Activated CD4-positive, alpha-beta memory T cell treated with anti-CD3 and anti-CD28 coated beads for 36 hours (primary cell): ENCODE measurements at regions not wholly inside any gene's neighbourhood (a gene's known extent, or its start where the extent isn't known, plus 50 kb on each side); places are given as distances from the start of the nearest gene placed in this dataset.

Source experiments
- CTCF ChIA-PET: fragments of 350-600 bp; sonication (Branson Sonifier 250); formaldehyde crosslinking; loops from one replicate; lab custom pipeline; 2021; ENCODE audit warnings: antibody characterized with exemption, inconsistent platforms; lab: Charles Lee
- POLR2A ChIA-PET: fragments of 350-600 bp; sonication (Branson Sonifier 250); formaldehyde crosslinking; loops from one replicate; lab custom pipeline; 2021; ENCODE audit warnings: antibody characterized with exemption; lab: Charles Lee
- DNase-seq: peaks from one replicate; pipeline ENCODE4 v3.0.0-alpha.2; 2020
- H3K27ac Mint-ChIP-seq: one replicate; pipeline ENCODE4 v1.8.0; 2021; ENCODE audit warnings: mixed read lengths
- H3K27me3 Mint-ChIP-seq: one replicate; pipeline ENCODE4 v1.8.0; 2021; ENCODE audit warnings: mixed read lengths
- H3K36me3 Mint-ChIP-seq: one replicate; pipeline ENCODE4 v1.8.0; 2021; ENCODE audit warnings: mixed read lengths
- H3K4me1 Mint-ChIP-seq: one replicate; pipeline ENCODE4 v1.8.0; 2021; ENCODE audit warnings: low read depth, mixed read lengths
- H3K4me3 Mint-ChIP-seq: one replicate; pipeline ENCODE4 v1.8.0; 2021; ENCODE audit warnings: mild to moderate bottlenecking, mixed read lengths
- H3K9me3 Mint-ChIP-seq: one replicate; pipeline ENCODE4 v1.8.0; 2021; ENCODE audit warnings: mixed read lengths
- intact Hi-C: fragments of 100-400 bp; cut with micrococcal nuclease; formaldehyde crosslinking; loops from one replicate; pipeline ENCODE4 v1.15.1; 2023

DNA sequence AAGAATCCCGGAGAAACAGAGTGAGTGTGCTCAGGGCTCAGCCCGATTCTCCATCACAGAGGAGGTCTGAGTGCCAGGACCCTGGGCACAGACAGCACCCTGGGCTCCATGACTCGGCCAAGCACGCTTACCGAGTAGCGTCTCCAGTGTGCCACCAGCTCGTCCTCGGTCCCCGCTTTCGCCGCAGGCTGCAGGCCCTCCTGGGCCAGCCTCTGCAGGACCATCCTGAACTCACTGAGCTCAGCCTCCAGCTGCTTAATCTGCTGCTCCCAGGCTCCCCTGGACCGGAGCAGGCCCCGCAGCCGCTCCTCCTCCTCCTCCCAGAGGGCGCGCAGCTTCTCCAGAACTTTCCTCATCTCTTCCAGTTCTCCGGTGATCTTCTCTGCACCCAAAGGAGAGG is 61.2 kb downstream of the SYNE3 start:
- H3K27ac Mint-ChIP-seq = no peak overlapping the region
- no peaks in the 10 kb centered on the region for H3K27me3 Mint-ChIP-seq
- POLR2A ChIA-PET = interaction anchor here (1.0 kb wide), 1 partner anchor 9 kb away, joined by 3 read pairs; no protein-coding TSS in a partner anchor
- peaks cover 2% of the 10 kb centered on the region for H3K4me1 Mint-ChIP-seq
- intact Hi-C loops = no loop called here
- CTCF ChIA-PET = no interaction called here
- H3K4me3 Mint-ChIP-seq = no peak overlapping the region
- no peaks in the 10 kb centered on the region for H3K9me3 Mint-ChIP-seq
- H3K36me3 Mint-ChIP-seq = peaks cover 13% of the 10 kb centered on the region
- no peak for DNase-seq

DNA sequence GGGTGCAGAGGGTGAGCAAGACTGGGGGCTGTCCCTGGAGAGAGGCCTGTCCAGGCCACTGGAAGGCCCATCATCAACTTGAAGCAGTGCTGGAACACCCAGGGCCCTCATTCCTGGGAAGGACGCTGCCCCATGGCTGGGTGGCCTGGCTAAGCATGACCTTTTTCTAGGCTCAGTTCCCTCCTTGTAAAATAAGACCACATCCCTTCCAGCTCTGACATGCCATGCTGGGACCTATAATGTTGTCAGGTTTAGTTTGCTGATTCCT is 62.8 kb downstream of the SYNE3 start:
- intact Hi-C loops = no loop called here
- CTCF ChIA-PET = interaction anchor here (1.6 to 2.1 kb wide), 3 partner anchors 8 to 83 kb away, joined by 4 to 10 read pairs (median 4); no protein-coding TSS in a partner anchor
- H3K27me3 Mint-ChIP-seq = no peaks in the 10 kb centered on the region
- no peaks in the 10 kb centered on the region for H3K4me1 Mint-ChIP-seq
- H3K4me3 Mint-ChIP-seq = no peak overlapping the region
- H3K27ac Mint-ChIP-seq = no peak overlapping the region
- no peak for DNase-seq
- peaks cover 18% of the 10 kb centered on the region for H3K36me3 Mint-ChIP-seq
- no peaks in the 10 kb centered on the region for H3K9me3 Mint-ChIP-seq
- POLR2A ChIA-PET = no interaction called here

DNA sequence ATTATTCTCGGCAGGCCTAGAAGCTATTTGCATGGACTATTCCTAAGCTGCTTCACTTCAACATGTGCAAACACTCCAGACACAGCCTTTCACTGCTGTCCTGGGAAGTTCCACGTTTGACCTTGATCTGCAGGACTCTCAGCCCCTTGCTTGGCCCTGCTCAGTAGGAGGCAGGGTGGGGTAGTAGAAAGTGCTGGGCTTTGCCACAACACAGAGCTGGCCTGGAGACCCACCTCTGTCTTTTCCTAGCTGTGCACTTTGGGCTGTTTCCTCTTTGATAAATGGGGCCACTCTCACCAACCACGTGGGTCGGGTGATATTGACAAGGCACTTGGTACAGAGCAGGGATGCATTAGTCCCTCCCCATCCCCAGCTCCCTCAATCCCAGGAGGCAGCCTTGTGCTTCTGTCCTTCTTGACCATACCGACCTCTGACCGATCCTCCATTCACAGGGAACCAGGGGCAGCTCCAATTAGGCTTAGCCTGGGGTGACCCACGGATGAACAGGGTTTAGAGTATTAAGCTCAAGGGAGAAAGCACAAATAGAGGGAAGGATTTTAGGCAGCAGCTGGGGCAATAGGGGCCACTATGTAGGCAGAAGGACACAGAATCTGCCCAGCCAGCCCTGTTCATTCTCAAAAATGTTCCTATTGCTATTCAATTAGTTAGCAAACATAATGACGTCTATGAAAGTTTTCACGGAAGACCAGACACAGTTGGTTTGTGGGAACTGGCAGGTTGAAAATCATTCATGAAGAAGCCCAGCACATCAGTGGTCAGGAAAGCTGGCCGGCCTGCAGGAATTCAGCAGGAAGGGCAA is 63.3 kb downstream of the SYNE3 start:
- ChIA-PET CTCF (interaction anchor here (0.7 to 4.0 kb wide), 13 partner anchors 8 to 84 kb away, joined by 3 to 15 read pairs (median 4); partner anchors contain the start of gene GLRX5), POLR2A (no interaction called here)
- Mint-ChIP-seq H3K4me1 (no peaks in the 10 kb centered on the region), H3K4me3 (no peak overlapping the region), H3K27me3 (no peaks in the 10 kb centered on the region), H3K36me3 (peaks cover 18% of the 10 kb centered on the region), H3K27ac (no peak overlapping the region), H3K9me3 (no peaks in the 10 kb centered on the region)
- intact Hi-C loops = no loop called here
- no peak for DNase-seq

DNA sequence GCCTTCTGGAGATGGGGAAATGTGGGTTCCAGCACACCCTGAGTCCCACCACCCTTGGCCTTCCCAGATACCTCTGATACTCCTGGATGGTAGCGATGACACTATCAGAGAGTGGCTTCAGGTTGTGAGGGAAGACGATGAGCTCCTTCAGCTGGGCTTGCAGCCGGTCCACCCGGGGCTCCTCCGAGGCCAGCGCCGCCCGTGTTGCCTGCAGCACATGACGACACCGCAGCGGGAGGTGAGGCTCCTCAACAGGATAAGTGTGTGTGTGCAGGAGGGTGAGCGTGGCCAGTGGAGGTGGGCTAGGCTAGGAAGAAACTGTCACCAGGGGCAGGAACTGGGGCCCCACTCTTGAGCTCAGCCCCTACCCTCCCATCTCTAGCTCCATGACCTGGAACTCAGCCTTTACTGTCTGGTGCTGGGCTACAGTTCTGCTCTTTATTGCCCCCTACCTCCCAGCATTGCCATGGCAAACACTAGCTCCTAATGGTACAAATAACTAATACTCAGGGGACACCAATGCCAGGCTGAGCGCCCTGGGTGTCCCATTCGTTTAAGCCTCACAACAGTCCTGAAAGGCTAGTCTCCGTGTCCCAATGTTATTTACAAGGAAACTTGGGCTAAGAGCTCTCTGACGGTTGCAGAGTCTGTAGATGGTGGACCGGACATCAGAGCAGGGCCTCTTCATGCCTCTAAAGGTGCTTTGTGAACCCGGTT is 64.1 kb downstream of the SYNE3 start:
- ChIA-PET POLR2A (no interaction called here), CTCF (interaction anchor here (0.7 to 4.0 kb wide), 13 partner anchors 8 to 85 kb away, joined by 3 to 15 read pairs (median 4); partner anchors contain the start of gene GLRX5)
- Mint-ChIP-seq H3K4me1 (no peaks in the 10 kb centered on the region), H3K4me3 (no peak overlapping the region), H3K9me3 (no peaks in the 10 kb centered on the region), H3K27ac (no peak overlapping the region), H3K36me3 (peaks cover 24% of the 10 kb centered on the region), H3K27me3 (no peaks in the 10 kb centered on the region)
- intact Hi-C loops = no loop called here
- DNase-seq = no peak

DNA sequence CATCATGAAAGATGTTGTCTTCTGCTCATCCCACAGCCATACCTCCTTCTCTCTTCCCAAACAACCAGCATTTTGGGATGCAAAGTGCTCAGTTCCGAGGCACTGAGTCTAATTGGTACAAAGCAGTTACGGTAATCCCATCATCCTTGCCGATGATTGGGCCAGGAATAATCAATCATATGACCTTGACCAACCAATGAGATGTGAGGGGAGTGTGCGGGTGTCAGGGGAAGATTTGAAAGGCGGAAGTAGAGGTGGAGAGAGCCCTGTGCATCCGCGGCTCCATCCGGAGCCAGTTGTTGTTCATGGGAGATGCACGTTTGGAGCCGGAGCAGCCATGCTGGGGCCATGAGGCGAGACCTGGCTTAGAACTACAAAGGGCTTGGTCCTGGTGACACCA is 67.3 kb downstream of the SYNE3 start:
- H3K9me3 Mint-ChIP-seq = no peaks in the 10 kb centered on the region
- CTCF ChIA-PET = interaction anchor here (10.2 kb wide), 1 partner anchor 77 kb away, joined by 202 read pairs; no protein-coding TSS in a partner anchor
- intact Hi-C loops = loop anchor here (10.0 kb wide), 1 partner anchor 236 kb away; the partner anchor contains the start of gene TCL1B

DNA sequence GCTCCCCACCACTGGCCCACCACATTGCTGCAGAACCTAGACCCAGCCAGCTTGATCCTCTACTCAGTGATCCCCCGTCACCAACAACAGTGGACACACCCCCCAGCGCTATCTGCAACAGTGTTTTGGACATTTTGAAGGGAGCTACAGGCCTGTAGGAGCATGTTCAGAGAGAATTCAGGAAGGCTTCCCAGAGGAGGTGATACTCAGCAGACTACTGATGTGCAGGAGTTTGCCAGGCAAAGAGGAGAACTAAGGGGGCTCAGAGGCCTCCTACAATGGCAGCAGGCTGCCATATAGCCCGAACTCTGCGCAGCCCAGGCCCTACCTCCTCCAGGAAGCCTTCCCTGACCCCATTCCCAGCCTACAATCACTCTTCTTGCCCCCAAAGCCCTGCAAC is 70.0 kb downstream of the SYNE3 start:
- no peak for DNase-seq
- ChIA-PET POLR2A (interaction anchor here (2.6 kb wide), 1 partner anchor 68 kb away, joined by 8 read pairs; no protein-coding TSS in a partner anchor), CTCF (interaction anchor here (0.8 to 10.2 kb wide), 4 partner anchors 19 to 90 kb away, joined by 3 to 202 read pairs (median 44); partner anchors contain the start of gene GLRX5)
- H3K27ac Mint-ChIP-seq = peak overlapping the region; percentile 46
- no peaks in the 10 kb centered on the region for H3K9me3 Mint-ChIP-seq
- intact Hi-C loops = loop anchor here (10.0 kb wide), 1 partner anchor 238 kb away; the partner anchor contains the start of gene TCL1B
- peaks cover 10% of the 10 kb centered on the region for H3K4me1 Mint-ChIP-seq
- no peaks in the 10 kb centered on the region for H3K27me3 Mint-ChIP-seq
- H3K4me3 Mint-ChIP-seq = no peak overlapping the region
- peaks cover 28% of the 10 kb centered on the region for H3K36me3 Mint-ChIP-seq

More for the DNA sequence above, 67.3 kb downstream of the SYNE3 start:
- DNase-seq = no peak
- H3K27ac Mint-ChIP-seq = no peak overlapping the region
- no peak overlapping the region for H3K4me3 Mint-ChIP-seq
- H3K36me3 Mint-ChIP-seq = peaks cover 27% of the 10 kb centered on the region
- peaks cover 7% of the 10 kb centered on the region for H3K4me1 Mint-ChIP-seq
- H3K27me3 Mint-ChIP-seq = no peaks in the 10 kb centered on the region
- POLR2A ChIA-PET = interaction anchor here (0.8 kb wide), 1 partner anchor 15 kb away, joined by 3 read pairs; no protein-coding TSS in a partner anchor

DNA sequence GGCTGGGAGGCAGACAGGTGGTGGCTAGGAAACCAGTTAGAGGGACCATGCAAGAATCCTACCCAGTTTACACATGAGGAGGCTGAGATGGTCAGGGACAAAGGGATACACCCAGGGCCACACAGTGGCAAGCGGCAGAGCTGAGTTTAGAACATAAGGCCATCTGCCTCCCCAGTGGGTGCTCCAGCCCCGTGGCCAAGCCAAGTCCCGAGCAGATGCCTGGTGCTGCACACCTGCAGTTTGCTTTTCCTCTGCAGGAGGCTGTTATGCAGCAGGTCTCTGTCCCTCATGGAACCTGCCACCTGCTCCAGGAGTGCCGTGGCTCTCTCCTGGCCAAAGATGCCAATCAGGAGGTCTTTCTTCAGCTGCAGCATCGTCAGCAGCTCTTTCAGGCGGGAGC is 70.8 kb downstream of the SYNE3 start:
- Mint-ChIP-seq H3K9me3 (no peaks in the 10 kb centered on the region), H3K36me3 (peaks cover 24% of the 10 kb centered on the region), H3K27ac (no peak overlapping the region), H3K4me1 (peaks cover 10% of the 10 kb centered on the region), H3K4me3 (no peak overlapping the region), H3K27me3 (no peaks in the 10 kb centered on the region)
- CTCF ChIA-PET = interaction anchor here (0.7 to 10.2 kb wide), 9 partner anchors 15 to 116 kb away, joined by 3 to 202 read pairs (median 4); partner anchors contain the start of gene GLRX5
- no peak for DNase-seq
- POLR2A ChIA-PET = interaction anchor here (2.6 kb wide), 1 partner anchor 69 kb away, joined by 8 read pairs; no protein-coding TSS in a partner anchor
- intact Hi-C loops = loop anchor here (10.0 kb wide), 1 partner anchor 239 kb away; the partner anchor contains the start of gene TCL1B

DNA sequence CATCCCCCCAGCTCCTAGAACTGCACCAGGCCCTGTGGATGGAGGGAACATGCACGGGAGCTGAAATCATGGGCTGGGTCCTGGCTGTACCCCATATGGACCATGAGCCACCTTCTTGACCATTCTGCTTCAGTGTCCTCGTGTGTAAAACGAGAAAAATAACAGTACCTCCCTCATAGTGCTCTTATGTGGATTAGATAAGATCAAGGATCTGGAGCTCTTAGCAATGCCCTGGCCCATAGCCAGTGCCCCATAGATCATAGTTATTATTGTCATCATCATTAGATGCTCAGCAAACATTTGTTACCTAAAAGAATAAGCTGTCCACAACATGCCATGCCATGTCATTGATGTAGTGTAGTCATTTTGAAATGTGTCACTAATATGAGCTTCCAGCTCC is 71.3 kb downstream of the SYNE3 start:
- intact Hi-C loops = loop anchor here (10.0 kb wide), 1 partner anchor 240 kb away; the partner anchor contains the start of gene TCL1B
- H3K4me3 Mint-ChIP-seq = no peak overlapping the region
- H3K27me3 Mint-ChIP-seq = no peaks in the 10 kb centered on the region
- no peaks in the 10 kb centered on the region for H3K9me3 Mint-ChIP-seq
- ChIA-PET POLR2A (interaction anchor here (1.2 to 2.6 kb wide), 3 partner anchors 35 to 82 kb away, joined by 3 to 8 read pairs (median 3); no protein-coding TSS in a partner anchor), CTCF (interaction anchor here (0.6 to 10.2 kb wide), 12 partner anchors 7 to 239 kb away, joined by 3 to 202 read pairs (median 3); partner anchors contain the start of gene GLRX5)
- H3K27ac Mint-ChIP-seq = no peak overlapping the region
- H3K4me1 Mint-ChIP-seq = peaks cover 10% of the 10 kb centered on the region
- DNase-seq = no peak
- peaks cover 23% of the 10 kb centered on the region for H3K36me3 Mint-ChIP-seq

DNA sequence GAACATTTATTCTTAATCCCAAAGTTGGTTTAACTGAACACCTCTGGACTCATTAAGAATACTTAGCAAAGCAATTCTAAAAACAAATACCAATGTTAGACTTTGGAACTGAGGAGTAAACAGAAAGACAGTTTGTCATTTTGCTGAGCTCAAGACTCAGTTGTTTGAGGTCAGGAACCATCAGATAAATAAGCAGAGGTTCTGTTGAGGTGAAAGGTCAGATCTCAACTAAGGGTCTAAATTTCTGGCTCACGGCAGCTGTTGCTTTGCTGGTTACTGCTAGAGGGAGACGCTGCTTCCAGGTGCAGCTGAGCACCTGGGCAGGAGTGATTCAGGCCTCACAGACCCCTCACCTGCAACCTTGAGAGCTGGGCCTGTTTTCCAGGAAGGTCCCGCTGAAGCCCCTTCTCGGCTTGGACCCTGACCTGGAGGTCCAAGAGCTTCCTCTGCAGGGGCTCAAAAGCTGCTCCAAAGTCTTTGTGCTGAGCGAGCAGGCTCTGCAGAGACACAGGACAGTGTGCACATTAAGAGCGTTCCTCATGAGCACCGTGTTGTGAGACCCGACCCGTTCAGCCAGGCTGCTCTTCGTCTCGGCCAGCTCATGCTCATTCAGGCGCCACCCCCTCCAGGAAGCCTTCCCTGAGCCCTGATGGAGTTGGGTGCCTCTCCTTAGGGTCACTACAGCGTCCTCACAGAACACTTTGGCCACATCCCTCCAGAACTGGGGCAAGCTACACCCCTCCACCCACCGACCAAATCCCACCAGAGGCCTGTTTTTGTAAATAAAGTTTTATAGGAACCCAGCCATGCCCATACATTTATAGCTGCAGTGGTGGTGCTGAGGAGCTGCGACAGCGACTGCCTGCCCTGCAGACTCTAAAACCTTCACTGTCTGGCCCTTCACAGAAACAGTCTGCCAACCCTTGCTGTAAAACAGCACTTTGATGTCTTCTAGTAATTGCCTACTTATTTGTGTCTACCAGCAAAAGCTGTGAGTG is 72.0 kb downstream of the SYNE3 start:
- ChIA-PET CTCF (interaction anchor here (0.6 to 10.2 kb wide), 12 partner anchors 8 to 240 kb away, joined by 3 to 202 read pairs (median 4); partner anchors contain the start of gene GLRX5), POLR2A (interaction anchor here (1.2 to 2.6 kb wide), 3 partner anchors 36 to 83 kb away, joined by 3 to 8 read pairs (median 3); no protein-coding TSS in a partner anchor)
- Mint-ChIP-seq H3K9me3 (no peaks in the 10 kb centered on the region), H3K27ac (no peak overlapping the region), H3K4me3 (no peak overlapping the region), H3K4me1 (peaks cover 10% of the 10 kb centered on the region), H3K36me3 (peaks cover 19% of the 10 kb centered on the region), H3K27me3 (no peaks in the 10 kb centered on the region)
- intact Hi-C loops = loop anchor here (10.0 kb wide), 1 partner anchor 240 kb away; the partner anchor contains the start of gene TCL1B
- DNase-seq = no peak

DNA sequence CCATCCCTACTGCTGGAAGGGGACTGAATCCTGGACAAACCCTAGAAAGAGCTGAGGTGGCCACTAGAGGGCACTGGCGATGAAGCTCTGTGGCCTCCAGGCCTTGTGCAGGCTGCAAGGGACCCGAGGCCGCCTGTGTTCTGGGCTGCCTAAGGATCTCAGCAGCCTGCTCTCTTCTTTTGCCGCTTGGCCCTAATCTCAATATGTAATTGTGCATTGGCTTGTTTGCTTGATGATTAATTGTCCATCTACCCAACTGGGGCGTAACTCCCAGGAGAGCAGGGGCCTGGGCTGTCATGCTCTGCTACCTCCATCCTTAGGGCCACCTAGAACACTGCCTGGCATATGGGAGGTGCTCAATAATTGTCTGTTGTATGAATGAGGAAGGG is 73.8 kb downstream of the SYNE3 start:
- no peaks in the 10 kb centered on the region for H3K9me3 Mint-ChIP-seq
- POLR2A ChIA-PET = interaction anchor here (1.0 to 2.2 kb wide), 5 partner anchors 81 to 97 kb away, joined by 4 to 9 read pairs (median 4); partner anchors contain the start of gene GLRX5
- H3K36me3 Mint-ChIP-seq = peaks cover 18% of the 10 kb centered on the region
- H3K4me3 Mint-ChIP-seq = no peak overlapping the region
- H3K27ac Mint-ChIP-seq = peak overlapping the region; percentile 35
- no peaks in the 10 kb centered on the region for H3K27me3 Mint-ChIP-seq
- CTCF ChIA-PET = interaction anchor here (0.6 to 10.2 kb wide), 31 partner anchors 10 to 158 kb away, joined by 3 to 202 read pairs (median 6); partner anchors contain the start of genes GLRX5 and SYNE3
- peak; percentile 83 for DNase-seq
- intact Hi-C loops = loop anchor here (1.0 to 10.0 kb wide), 3 partner anchors 85 to 242 kb away; partner anchors contain the start of genes GLRX5 and TCL1B
- H3K4me1 Mint-ChIP-seq = peaks cover 10% of the 10 kb centered on the region
